SKM-1 treated with dmso at 0.1 percent for 144 hours (cell line): ENCODE measurements at regions not wholly inside any gene's neighbourhood (a gene's known extent, or its start where the extent isn't known, plus 50 kb on each side); places are given as distances from the start of the nearest gene placed in this dataset.

ENCODE experiments used
- DNase-seq: peaks from one replicate; lab custom pipeline; 2025; ENCODE audit not compliant: unreplicated experiment; lab: John Stamatoyannopoulos, UW

DNA sequence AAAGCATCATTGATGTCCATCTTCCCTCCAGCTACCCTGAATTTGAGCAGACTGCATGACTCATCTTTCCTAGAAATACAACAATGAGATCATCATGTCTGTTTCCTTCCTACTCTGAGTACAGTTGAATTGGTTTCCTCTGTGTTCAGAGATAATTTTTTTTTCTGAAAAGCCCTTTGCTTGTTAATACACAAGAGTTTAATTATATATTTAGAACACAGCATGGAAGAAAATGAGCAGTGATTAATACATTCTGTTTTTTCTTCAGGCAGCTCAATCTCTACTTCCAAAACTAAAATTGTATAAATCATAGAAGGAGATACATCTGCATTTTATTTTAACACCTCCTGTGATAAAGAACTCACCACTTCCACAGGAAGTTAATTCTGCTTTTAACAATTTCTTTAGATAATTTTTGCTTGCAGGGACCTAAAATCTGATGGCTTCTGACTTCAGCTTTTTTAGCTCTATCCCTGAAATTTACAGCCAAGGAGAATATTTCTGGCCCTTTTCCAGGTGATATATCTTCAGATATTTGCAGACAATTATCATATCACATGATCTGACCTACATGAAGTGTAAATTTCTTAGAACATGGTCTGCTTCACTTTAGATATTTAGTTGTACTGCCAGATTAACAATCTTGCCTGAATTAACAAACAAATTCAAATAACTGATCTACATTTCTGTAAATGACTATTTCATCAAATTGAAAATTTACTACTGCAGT is 249.0 kb downstream of the TRIB2 start:
- DNase-seq, result peak; percentile 56

DNA sequence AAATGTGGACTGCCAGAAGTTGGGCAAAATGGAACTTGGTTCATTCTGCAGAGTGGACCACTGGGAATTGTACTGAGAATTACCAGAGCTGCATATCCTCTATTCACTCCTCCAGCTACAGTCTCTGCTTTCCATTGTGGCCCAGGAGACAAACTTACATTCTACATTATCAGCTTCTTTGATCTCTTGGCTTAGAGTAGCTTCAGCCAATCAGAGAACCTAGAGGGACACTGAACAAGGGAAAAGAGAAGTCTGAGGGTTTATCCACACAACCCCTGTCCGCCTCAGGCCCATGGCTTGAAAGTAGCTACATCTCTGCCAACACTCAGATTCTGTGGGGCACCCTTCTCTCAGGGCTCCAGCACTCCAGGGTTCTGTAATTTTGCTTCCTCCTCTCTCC is 251.1 kb downstream of the TRIB2 start:
- no peak for DNase-seq

DNA sequence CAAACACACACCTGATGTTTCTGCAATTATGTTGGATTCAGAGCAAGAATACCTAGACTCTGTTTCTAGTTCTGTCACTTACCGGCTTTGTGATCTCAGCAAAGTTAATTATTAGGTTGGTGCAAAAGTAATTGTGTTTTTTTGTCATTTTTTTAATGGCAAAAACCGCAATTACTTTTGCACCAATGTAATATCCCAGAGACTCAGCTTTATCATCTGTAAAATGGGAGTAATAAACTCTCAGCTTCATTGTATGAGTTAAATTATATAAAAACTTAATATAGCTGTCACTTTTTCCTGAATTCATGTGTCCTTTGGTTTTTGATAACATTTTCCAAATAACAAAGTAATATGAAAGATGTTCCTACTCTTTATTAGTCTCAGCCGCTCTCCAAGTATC is 251.7 kb downstream of the TRIB2 start:
- DNase-seq, result no peak

DNA sequence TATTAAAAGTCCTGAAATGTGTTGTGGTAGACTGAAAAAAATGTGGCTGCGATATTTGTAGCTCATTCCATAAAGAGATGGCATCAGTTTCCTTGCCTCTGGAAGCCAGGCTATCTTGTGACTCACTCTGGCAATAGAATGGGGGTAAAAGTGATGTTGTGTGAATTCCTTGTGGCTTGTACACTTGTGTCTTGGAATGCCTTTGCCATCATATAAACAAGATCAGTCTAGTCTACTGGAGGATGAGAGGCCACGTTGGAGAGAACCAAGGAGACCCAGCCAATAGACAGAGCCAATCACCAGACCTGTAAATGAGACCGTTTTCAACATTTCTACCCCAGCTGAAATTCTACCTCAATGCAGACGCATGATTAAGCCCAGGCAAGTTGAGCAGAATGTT is 254.1 kb downstream of the TRIB2 start:
- no peak for DNase-seq

GRCh38 chr2:12971581-12972365 is 255.0 kb downstream of the TRIB2 start:
- DNase-seq, result no peak

DNA sequence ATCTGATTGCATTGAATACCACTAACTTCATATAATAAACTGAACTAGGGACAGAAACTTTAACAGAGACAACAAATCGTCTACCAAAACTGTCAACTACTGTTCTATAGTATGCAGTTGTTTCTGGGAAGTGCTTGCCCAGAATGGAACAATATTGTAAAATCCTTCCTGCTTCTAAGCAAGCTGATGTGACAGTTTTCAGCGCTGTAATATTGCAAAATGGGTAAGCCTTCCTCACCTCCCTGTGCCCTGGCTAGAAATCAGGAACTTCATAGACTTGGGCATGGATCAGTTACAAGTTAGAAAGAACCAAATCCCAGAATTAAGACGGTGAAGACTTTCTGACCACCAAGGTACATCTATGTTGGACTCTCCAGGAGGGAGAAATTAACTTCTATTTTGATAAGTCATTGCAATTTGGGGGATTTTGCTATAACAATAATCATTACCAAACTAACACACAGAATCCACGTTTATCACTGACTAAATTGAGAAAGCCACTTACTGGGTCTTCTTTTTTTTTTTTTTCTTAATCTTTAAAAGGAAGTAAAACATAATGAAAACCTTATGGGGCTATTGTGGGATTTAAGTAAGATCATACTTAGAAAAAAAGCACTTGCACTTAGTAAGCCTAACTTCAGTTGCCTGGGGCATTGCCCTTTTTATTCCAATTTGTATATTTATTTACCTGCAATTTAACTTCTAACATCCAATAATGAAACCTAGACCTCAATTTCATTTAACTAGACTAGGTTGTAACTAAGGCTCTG is 261.5 kb downstream of the TRIB2 start:
- DNase-seq, result peak; percentile 71

DNA sequence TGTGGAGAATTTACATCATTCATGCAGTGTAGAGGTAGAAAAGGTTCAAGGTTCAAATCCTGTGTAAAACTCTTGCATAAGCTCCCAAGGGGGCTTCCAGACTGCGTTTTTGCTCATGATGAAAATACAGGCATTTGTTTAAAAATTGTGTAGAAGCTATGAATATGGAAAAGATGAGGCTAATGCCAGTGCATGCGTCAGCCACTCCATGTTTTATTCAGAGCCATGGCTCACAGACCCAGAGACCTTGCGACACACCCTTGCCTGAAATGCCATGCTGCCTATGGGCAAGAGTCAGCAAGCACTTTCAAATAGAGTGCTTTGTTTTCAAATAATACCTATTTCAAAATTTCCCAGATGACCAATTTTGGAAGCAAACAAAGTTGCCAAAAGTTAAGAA is 262.3 kb downstream of the TRIB2 start:
- DNase-seq, result no peak

GRCh38 chr2:12980817-12981216 is 264.1 kb downstream of the TRIB2 start:
- no peak for DNase-seq

DNA sequence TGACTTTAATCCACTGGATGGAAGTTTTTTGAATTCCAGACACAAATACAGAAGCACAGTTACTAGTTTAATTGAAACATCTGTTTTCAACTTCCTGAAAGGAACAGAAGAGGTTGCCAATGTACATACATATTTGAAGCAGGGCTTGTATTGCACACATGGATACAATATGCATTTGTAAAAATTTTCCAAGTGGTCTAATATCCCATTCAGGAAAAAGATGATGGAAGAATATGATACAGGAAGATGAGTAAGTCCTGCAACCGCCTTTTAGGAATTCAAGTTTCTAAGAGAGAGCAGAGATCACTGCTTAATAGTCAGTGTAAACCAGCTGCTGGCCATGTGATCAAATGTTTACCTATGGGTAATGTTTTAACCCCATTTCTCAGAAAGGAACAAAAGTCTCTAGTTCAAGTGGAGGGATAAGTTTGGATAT is 265.4 kb downstream of the TRIB2 start:
- no peak for DNase-seq

- DNase-seq, result no peak
Measured at GRCh38 chr2:12987246-12987645, 270.5 kb downstream of the TRIB2 start.

GRCh38 chr2:12988279-12988678 is 271.5 kb downstream of the TRIB2 start:
- no peak for DNase-seq

DNA sequence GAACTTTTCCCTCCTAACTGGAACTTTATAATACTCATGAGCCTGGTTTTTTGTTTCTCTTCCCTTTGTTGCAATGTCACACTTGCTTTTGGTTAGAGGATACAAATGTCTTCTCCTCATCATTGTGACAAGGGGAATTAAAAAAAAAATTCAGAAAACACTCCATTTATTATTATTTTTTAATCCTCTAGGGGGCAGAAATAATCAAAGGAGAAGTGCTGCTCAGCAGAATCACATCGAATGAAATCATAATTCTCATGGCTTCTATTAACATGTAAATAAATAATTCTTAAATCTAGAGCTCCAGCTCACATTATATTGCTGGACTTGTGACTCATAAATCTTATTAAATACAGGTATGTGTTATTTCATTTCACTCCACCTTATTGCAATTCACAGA is 273.8 kb downstream of the TRIB2 start:
- DNase-seq, result no peak

GRCh38 chr2:12998685-12999084 is 281.9 kb downstream of the TRIB2 start:
- no peak for DNase-seq

GRCh38 chr2:13000664-13001363 is 284.1 kb downstream of the TRIB2 start:
- DNase-seq, result no peak

DNA sequence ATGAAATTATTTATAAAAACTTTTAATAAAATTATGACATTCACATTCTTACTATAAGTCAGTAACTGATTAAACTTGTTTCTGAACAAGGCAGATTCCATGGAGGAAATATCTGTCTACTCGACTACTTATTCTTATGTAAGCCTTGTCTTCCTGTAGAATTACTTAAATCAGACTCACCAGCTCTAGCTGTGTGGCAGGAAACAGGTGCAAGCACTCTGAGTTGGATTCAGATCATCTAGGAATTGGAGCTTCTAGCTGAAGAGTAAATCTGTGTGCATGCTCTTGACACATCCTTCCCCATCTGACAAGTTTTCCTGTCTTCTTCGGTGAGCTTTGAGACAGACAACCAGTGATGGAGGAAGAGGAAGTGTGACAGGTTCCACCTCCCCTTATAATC is 284.7 kb downstream of the TRIB2 start:
- no peak for DNase-seq

DNA sequence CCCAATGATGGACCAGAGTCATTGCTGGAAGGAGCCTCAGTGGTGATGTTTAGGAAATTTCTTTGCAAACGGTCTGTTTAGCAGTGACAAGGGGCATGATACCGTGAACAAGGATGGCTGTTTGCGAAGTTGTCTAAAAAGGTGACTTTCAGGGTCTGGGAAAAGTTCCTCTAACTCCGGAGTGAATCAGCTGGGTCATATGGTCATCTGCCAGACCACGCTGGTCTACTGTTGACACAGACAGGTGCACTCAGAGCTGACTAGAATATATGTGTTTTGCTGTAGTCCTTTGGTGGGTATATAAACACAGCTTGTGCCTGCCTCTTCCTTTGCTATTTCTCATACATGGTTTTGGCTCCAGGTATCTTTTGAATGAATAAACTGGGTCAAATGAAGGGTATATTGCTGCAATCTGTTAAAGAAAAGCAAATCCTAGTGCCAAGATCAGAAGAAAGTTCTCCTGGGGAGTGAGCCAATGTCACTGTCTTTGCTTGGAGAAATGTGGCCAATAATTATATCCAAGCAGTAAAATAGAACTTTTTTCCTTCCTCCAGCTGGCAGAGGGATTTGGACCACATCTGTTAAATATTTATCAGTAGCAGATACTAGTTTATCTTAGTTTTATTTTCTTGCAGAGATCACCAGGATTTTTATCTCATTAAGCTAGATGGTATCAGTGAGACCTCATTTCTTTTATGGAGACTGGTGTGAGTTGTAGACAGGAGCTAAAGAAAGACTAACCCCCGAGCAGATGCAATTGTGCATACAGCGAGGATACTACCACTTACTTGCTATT is 286.0 kb downstream of the TRIB2 start:
- no peak for DNase-seq

- no peak for DNase-seq
Measured at GRCh38 chr2:13003500-13003899, 286.8 kb downstream of the TRIB2 start.

DNA sequence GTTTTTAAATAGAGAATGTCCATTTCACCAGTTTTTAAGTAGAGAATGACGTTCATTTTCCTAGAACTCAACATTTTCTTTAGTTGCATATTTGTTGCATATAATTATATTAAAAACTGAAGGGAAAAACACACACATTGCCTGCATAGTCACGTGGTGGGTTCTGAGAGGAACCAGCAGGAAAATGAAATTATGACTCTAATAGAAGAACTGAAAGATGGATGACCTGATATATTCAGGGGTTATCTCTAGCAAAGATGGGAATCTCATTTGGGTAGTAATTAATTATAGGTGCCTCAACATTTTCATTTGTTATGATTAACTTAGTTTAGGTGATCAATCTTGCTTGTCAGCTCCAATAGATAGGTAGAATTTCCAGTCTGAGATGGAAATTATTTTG is 288.3 kb downstream of the TRIB2 start:
- DNase-seq, result no peak

DNA sequence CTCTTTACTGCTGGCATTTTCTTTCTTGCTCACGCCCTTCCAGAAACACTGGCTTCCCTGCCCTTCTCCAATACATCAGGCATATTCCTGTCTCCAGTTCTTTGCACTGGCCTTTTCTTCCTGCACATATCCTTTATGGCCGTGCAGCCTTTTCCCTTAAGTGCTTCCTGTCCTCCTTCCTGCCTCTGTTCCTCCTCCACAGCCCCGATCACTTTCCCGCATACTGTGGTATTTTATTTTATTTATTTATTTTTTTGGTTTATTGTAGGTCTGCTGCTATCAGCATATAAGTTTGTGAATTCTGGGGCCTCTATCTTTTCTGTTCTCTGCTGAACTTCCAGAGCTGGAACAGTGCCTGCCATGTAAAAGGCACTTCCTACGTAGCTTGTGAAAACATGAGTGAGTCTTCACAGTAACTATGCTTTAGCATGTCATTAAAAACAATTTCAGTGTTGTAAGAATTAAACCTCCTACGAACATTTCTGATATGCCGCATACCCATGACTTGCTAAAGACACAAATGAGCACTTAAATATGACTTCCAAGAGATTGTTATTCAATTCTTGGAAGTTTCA is 289.1 kb downstream of the TRIB2 start:
- no peak for DNase-seq

DNA sequence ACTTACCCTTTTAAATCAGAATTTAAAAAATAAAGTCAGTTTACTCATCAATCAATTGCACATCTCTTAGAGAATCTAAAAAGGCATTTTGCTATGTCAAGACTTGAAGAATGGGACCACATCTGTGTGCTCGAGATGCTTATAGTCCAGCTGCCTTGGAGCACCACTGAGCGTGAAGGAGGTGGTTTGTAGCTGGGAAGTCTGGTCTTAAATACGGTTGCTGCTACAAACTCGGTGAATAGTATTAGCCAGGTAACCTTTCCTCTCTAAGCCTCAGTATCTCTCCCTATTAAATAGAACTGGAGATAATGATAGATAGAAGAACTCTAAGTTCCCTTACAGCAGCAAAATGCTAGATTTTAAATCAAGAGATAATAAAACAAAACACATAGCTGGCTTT is 289.7 kb downstream of the TRIB2 start:
- no peak for DNase-seq
